Muscle layer of duodenum (tissue), 2 donors: ENCODE measurements at regions not wholly inside any gene's neighbourhood (a gene's known extent, or its start where the extent isn't known, plus 50 kb on each side); places are given as distances from the start of the nearest gene placed in this dataset.
A peak's percentile ranks its signal among the peaks of the same experiment; 100 is the strongest.
"Not testable (repeated sequence)": the region's sequence is repeated elsewhere in the genome, so short reads cannot be mapped to it uniquely, and the experiment has no call there.

Source experiments
- H3K27ac ChIP-seq: one replicate; pipeline ENCODE4 v1.7.0; 2013; ENCODE audit warnings: mild to moderate bottlenecking, low read length
- H3K27me3 ChIP-seq: one replicate; pipeline ENCODE4 v1.7.0; 2013; ENCODE audit warnings: low read depth, mild to moderate bottlenecking, control low read depth, low read length
- H3K36me3 ChIP-seq, 2 donors: one replicate each; pipeline ENCODE4 v1.7.0; 2013; ENCODE audit warnings: low read length in 2 of 2, control low read depth in 1 of 2, mild to moderate bottlenecking in 1 of 2; ENCODE audit not compliant: insufficient read depth in 2 of 2, control insufficient read depth in 1 of 2
- H3K4me1 ChIP-seq, 2 donors: one replicate each; pipeline ENCODE4 v1.7.0; 2013; ENCODE audit warnings: low read length in 2 of 2, mild to moderate bottlenecking in 2 of 2, control low read depth in 1 of 2, moderate library complexity in 1 of 2; ENCODE audit not compliant: insufficient read depth in 2 of 2, control insufficient read depth in 1 of 2
- H3K4me3 ChIP-seq, 2 donors: one replicate each; pipeline ENCODE4 v1.7.0; 2013; ENCODE audit warnings: low read length in 2 of 2, low read depth in 1 of 2, mild to moderate bottlenecking in 1 of 2
- H3K9me3 ChIP-seq, 2 donors: one replicate each; pipeline ENCODE4 v1.7.0; 2013; ENCODE audit warnings: low read length in 2 of 2, control low read depth in 1 of 2, mild to moderate bottlenecking in 1 of 2; ENCODE audit not compliant: control insufficient read depth in 1 of 2
- donor health status: healthy.

GRCh38 chr5:174625591-174626350 is 98.6 kb upstream of the MSX2 start:
- no peak overlapping the region for H3K4me3 ChIP-seq
- no peaks in the 10 kb centered on the region for H3K9me3 ChIP-seq
- no peak overlapping the region for H3K27ac ChIP-seq
- no peaks in the 10 kb centered on the region for H3K27me3 ChIP-seq
- H3K36me3 ChIP-seq, result no peaks in the 10 kb centered on the region
- H3K4me1 ChIP-seq, result no peaks in the 10 kb centered on the region

- Histone ChIP-seq H3K27me3 (no peaks in the 10 kb centered on the region), H3K27ac (no peak overlapping the region), H3K4me1 (no peaks in the 10 kb centered on the region), H3K36me3 (no peaks in the 10 kb centered on the region), H3K4me3 (no peak overlapping the region), H3K9me3 (no peaks in the 10 kb centered on the region)
These were observed 97.9 kb upstream of the MSX2 start for GRCh38 chr5:174626369-174626920.

GRCh38 chr5:174636094-174636493 is 88.3 kb upstream of the MSX2 start:
- no peak overlapping the region for H3K4me3 ChIP-seq
- no peak overlapping the region for H3K27ac ChIP-seq
- H3K9me3 ChIP-seq, result no peaks in the 10 kb centered on the region
- no peaks in the 10 kb centered on the region for H3K36me3 ChIP-seq
- H3K27me3 ChIP-seq, result no peaks in the 10 kb centered on the region
- no peaks in the 10 kb centered on the region for H3K4me1 ChIP-seq

- no peak overlapping the region for H3K4me3 ChIP-seq
- H3K4me1 ChIP-seq, result no peaks in the 10 kb centered on the region
- H3K9me3 ChIP-seq, result peaks cover 10 to 14% of the 10 kb centered on the region in 2 donors
- H3K27me3 ChIP-seq, result no peaks in the 10 kb centered on the region
- H3K36me3 ChIP-seq, result no peaks in the 10 kb centered on the region
- H3K27ac ChIP-seq, result no peak overlapping the region
These were observed 81.5 kb upstream of the MSX2 start for GRCh38 chr5:174642816-174643405.

GRCh38 chr5:174644436-174644835 is 79.9 kb upstream of the MSX2 start:
- no peaks in the 10 kb centered on the region for H3K36me3 ChIP-seq
- no peaks in the 10 kb centered on the region for H3K4me1 ChIP-seq
- no peaks in the 10 kb centered on the region for H3K27me3 ChIP-seq
- H3K9me3 ChIP-seq, result peaks cover 10 to 14% of the 10 kb centered on the region in 2 donors
- no peak overlapping the region for H3K4me3 ChIP-seq
- no peak overlapping the region for H3K27ac ChIP-seq

GRCh38 chr5:174644923-174645322 is 79.5 kb upstream of the MSX2 start:
- Histone ChIP-seq H3K27ac (no peak overlapping the region), H3K27me3 (no peaks in the 10 kb centered on the region), H3K4me1 (no peaks in the 10 kb centered on the region)

GRCh38 chr5:174645677-174646076 is 78.7 kb upstream of the MSX2 start:
- Histone ChIP-seq H3K27ac (no peak overlapping the region), H3K9me3 (peaks cover 10 to 14% of the 10 kb centered on the region in 2 donors), H3K4me3 (peak overlapping the region in 1 of 2 donors; percentile 15), H3K27me3 (no peaks in the 10 kb centered on the region), H3K4me1 (no peaks in the 10 kb centered on the region), H3K36me3 (no peaks in the 10 kb centered on the region)

More at GRCh38 chr5:174644923-174645322, 79.5 kb upstream of the MSX2 start:
- Histone ChIP-seq H3K36me3 (no peaks in the 10 kb centered on the region), H3K9me3 (peaks cover 10 to 14% of the 10 kb centered on the region in 2 donors), H3K4me3 (no peak overlapping the region)

- not testable (repeated sequence) for H3K36me3 ChIP-seq, H3K27ac ChIP-seq, H3K4me1 ChIP-seq, H3K27me3 ChIP-seq, H3K4me3 ChIP-seq
- H3K9me3 ChIP-seq, result peaks cover 10 to 14% of the 10 kb centered on the region in 2 donors
These were observed 75.8 kb upstream of the MSX2 start for GRCh38 chr5:174648618-174649017.

- no peaks in the 10 kb centered on the region for H3K36me3 ChIP-seq
- no peak overlapping the region for H3K4me3 ChIP-seq
- no peaks in the 10 kb centered on the region for H3K27me3 ChIP-seq
- H3K27ac ChIP-seq, result no peak overlapping the region
- peaks cover 10 to 14% of the 10 kb centered on the region in 2 donors for H3K9me3 ChIP-seq
- H3K4me1 ChIP-seq, result no peaks in the 10 kb centered on the region
These were observed 75.0 kb upstream of the MSX2 start for GRCh38 chr5:174649391-174649790.

- no peaks in the 10 kb centered on the region for H3K9me3 ChIP-seq
- H3K27ac ChIP-seq, result no peak overlapping the region
- no peak overlapping the region for H3K4me3 ChIP-seq
- no peaks in the 10 kb centered on the region for H3K4me1 ChIP-seq
- H3K36me3 ChIP-seq, result no peaks in the 10 kb centered on the region
- H3K27me3 ChIP-seq, result no peaks in the 10 kb centered on the region
These were observed 69.9 kb upstream of the MSX2 start for GRCh38 chr5:174654442-174654841.

GRCh38 chr5:174655351-174655750 is 69.0 kb upstream of the MSX2 start:
- H3K27ac ChIP-seq, result no peak overlapping the region
- no peaks in the 10 kb centered on the region for H3K9me3 ChIP-seq
- H3K27me3 ChIP-seq, result no peaks in the 10 kb centered on the region
- H3K36me3 ChIP-seq, result no peaks in the 10 kb centered on the region
- no peak overlapping the region for H3K4me3 ChIP-seq
- H3K4me1 ChIP-seq, result no peaks in the 10 kb centered on the region
